Hematopoietic multipotent progenitor cell treated with erythropoietin and hydrocortisone succinate and interleukin-3 and kit ligand, for 8 days (in vitro differentiated cells): ENCODE measurements at regions not wholly inside any gene's neighbourhood (a gene's known extent, or its start where the extent isn't known, plus 50 kb on each side); places are given as distances from the start of the nearest gene placed in this dataset.

ENCODE experiments used
- DNase-seq: peaks from one replicate; pipeline ENCODE4 v3.0.0-alpha.2; 2015

DNA sequence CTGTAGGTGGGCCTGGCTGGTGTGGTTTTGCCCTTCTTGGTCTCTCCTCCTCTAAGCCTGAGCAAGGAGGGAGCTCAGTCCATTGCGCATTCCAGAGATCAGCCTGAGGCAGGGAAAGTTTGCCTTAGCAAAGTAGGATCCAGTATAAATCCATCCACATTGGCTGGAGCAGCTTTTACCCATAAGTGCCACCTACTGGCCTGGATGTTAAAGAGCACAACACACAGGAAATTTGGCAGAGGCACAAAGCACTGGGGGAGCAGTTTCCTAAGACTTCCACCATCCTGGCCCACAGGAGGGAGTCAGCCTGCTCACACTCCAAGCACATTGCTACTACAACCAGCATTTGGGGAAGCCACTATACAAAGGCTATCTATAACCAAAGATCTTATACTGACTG, 1124.2 kb downstream of the SLITRK1 start:
- peak; percentile 24 for DNase-seq

DNA sequence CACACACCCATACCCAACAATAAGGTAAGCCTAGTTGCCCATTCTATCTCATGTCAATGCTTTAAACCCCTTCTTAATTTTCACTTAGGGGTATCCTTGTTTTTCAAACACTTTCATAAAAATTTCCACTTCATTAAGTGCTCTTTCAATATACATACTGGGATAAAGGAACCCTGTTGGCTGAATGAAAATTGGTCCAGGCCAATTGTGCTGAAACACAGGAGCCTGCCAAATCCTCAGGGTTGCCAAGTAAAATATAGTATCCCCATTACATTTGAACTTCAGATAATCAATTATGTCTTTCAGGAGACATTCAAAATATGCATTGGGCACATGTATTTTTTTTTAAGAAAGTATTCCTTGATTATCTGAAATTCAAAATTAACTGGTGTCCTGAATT, 1131.1 kb downstream of the SLITRK1 start:
- no peak for DNase-seq

DNA sequence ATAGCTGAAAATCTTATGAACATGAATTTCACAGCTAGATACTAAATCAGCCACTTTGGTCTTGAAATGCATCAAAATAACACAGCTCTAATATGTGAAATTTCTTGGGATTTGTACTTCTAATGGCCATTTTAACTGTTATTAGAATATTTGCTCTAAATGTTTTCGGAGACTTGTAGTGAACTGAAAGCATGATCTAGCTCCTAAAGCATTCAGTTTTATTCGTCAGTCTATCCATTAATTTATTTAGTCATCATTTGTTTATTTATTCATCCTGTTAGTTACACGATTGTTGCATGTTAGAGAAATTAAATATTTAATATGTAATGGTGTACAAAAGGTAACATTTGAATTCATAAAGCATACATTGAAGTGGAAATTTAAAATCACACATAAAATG, 1132.7 kb downstream of the SLITRK1 start:
- DNase-seq = no peak

DNA sequence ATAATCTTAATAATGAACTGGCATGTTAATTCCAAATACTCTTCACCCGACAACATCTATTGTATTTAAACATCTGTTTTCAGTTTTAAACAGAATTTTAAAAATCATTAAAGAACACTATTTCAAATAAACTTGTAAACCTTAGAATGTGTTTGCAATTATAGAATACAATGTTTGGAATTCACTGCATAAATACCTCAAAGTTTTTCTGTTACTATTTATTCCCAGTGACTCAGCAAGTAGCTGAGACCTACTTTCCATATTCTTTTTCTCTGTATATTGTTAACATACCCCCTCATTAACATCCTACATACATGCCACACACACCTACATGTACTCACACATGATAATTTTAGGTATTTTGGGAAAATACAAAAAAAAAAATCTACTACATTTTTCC, 1134.3 kb downstream of the SLITRK1 start:
- no peak for DNase-seq

DNA sequence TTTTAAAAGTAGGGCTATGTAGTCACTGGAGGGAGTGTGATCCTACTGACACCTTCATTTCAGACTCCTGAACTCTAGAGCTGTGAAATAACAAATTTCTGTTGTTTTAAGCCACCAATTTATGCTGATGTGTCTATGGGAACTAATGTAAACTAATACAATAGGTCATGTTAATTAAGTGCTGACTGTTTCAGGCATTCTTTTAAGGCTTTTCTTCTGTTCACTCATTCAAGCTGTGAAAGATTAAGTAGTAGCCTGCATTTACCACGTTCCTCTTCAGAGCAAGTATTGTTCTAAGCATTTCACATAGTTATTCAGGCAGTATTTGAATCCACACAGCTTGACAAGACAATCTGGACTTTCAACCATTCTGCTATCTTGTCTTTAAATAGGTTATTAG, 1135.0 kb downstream of the SLITRK1 start:
- no peak for DNase-seq

DNA sequence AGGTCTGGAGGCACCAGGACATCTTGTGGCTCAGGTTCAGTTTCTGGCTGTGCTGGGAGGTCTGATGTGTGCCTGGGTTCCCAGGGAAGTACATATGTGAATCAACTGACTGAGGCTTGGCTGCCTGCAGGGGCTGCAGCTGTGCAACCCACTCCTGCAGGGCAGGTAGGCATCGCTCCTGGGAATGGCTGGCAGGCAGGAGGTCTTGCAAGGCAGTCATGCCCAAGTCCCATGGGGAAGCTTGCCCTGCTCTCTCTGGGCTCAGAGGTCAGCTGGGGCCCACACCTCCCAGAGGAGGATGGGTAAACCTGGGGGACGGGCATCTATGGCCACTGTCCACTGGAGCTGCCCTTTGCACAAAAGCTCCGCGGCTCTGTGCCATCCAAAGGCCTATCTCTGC, 1141.8 kb downstream of the SLITRK1 start:
- no peak for DNase-seq

DNA sequence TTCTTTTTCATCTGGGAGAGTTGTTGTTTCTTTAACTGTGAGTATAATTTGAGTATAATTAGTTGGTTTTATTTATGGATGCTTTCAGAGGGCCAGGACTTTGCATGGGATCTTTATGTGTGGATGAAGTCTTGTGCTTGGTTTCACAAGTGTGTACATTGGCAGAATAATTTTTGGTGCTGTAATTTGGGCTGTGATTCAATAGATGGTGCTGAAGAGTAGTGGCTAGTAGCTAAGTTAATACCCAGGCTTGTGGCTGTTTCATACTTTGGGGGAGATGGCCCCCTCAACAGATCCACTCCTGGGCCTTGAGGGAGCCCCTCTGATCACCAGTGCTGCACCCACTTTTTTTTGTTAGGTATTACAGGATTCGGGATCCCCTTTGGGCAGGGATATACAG, 1142.4 kb downstream of the SLITRK1 start:
- no peak for DNase-seq

DNA sequence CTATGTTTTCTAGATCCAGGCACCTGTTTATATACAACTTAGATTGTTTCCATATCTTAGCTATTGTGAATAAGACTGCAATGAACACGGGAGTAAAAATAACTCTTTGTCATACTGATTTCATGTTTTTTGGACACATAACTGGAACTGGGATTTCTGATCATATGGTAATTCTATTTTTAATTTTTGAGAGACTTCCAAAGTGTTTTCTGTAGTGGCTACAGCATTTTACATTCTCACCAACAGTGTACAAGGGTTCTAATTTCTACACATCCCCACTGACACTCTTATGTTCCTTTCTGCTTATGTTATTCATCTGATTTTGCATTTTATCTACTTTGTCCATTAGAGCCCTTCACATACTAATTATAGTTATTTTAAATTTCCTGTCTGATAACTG, 1152.9 kb downstream of the SLITRK1 start:
- no peak for DNase-seq

DNA sequence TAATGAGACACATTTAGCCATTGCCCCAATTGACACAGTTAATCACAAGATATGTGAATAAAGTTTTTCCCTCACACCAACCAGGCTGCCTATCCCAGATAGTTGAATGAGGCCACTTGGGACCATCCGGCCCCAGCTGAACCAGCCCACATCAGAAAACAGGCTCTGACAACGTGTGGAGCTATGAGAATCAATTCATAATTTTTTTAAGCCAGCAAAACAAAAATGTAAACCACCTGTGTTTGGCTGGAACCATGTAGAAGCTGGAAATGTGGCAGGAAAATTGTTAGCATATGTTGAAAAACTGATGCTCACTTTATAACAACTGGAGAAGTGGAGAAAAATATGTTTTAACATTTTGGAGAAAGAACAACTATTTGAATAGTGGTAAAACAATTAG, 1161.3 kb downstream of the SLITRK1 start:
- DNase-seq = no peak

DNA sequence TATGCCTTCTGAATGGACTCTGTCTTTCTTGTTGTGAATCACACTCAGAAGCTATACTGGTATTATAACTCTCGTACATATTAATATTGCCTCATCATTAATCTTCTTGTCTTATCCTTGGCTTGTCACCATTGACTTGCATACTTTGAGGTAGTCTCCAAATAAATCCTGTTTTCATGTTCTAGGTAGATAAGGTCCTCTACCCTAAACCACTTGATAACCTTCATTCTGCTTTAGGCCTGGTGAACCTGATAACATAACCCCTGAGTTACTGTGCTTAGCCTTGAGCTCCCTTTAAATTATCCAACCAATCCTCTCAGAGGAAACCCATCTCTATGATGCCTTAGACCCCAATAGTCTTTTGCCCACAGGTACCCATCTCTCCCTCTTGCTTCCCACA, 1162.3 kb downstream of the SLITRK1 start:
- DNase-seq = no peak

DNA sequence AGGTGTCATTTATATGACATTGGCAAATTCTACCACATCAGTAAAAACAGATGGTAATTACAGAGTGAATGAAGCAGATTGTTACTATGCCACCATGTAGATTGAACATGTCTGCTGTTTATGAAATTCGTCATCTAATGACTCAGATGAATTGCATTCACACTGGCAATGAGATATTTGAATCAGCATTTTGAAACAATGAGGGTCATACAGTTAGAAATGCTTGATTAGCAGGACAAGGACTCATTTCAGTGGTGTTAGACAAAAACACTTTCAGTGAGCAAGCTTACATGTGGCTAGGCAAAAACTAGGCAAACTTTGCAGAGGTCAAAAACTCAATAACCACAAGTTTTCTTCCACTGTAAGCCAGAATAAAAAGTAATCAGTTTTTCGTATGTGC, 1165.0 kb downstream of the SLITRK1 start:
- no peak for DNase-seq

DNA sequence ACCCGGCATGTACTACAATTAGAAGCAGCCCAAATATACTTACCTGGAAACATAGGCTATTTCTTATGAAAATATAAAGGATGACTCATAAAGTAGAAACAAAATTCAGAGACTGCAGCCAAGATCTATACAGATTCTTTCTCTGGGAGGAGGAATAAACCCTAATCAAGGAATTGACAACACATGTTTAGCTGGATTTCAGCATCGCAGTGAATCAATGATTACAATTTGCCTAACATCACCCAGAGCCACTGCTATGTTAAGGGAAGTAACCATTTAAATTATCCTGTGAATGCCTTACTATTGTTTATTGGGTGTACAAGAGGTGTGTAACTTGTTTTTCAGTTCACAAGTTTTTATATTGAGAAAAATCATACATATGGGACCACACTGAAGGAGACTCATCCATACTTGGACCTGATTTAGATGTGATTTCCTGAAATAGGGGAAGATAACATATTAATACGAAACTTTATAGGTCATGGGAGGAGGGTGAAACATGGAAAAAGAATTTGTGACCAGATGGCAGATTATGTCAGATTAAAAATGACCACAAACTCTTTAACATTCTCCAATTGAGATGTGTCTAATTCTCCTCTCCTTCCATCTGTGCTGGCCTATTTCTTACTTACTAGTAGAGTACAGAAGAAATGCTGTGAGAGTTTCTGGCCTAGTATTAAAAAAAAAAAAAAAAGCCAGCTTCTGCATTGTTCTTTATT, 1168.4 kb downstream of the SLITRK1 start:
- DNase-seq = no peak

DNA sequence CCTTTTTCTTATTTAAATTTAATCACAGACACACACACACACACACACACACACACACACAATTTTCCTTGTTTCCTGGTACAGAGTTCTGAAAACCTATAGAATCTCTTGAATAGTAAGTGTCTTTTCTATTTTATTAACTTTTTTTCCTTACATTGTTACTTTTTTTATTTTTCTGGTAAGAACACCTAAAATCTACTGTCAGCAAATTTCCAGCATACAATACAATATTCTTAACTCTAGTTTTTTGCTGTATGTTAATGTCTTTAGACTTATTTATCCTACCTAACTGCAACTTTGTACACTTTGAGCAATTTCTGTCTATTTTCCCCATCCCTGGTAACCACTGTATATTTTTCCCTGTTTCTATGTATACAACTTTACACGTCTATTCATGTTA, 1179.8 kb downstream of the SLITRK1 start:
- no peak for DNase-seq

DNA sequence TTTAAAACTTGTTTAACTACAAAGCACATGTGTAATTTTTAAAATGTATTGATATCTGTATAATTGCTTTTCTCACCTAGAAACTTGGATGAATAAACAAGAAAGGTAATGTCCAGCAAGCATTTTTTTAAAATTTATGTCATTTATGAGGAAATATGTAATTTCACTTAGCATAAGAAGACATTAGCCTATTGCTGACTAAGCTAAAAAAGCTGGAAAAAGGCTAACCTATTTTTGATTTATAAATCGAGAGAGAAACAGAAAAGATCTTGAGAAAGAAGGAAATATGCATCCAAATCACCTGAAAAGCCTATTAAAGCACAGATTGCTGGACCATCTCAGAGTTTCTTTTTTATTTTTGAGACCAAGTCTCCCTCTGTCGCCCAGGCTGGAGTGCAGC, 1181.3 kb downstream of the SLITRK1 start:
- no peak for DNase-seq

DNA sequence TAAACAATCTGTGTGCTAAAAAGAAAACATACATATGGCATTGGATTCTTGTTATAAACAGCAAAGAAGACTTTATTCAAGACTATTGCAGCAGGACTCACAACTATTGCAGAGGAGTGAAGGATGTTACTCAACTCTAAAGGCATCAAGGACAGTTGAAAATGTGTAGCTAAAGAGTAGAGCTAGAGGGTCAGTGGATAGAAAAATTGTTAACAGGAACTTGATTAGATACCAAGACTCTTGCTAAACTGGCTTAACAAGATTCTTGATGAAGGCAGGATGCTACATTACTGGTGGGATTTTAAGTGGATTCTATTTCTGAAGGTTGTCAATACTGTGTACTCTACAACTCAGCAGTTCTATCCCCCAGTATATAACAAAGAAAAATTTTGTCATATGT, 1183.3 kb downstream of the SLITRK1 start:
- DNase-seq = no peak

DNA sequence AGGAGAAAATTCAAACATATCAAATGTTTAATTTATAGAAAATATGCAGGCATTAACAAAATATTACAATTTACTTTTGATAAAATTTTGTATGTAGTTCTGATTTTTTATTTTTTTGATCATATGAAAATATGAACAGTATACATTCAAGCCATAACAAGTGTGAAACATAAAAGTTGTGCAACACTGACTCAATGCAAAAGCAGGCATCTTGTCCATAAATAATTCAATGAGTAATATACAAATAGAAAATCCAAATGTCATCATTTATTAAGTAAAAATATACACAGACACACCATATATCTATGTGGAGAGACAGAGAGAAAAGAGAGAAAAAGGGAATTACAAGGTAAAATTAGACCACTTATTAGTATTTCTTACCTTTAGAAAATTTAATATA, 1183.9 kb downstream of the SLITRK1 start:
- no peak for DNase-seq

DNA sequence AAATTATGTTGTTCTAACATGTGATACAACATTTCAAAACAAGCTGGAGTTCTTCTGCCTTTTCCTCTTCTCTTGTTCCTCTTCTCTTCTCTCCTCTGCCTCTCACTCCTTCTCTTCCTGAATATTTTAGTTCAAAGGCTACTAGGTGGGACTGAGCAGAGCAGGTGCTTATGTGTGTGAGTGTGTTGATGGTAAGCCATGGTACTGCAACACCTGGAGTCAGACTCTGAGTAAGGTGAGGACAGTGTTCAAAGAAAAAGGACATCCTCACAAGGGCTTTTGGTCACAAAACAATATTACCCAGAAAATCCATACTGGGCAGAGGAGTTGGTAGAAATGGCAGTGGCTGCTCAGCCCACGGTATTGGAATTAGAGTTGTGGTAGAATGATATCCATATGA, 1188.7 kb downstream of the SLITRK1 start:
- no peak for DNase-seq

DNA sequence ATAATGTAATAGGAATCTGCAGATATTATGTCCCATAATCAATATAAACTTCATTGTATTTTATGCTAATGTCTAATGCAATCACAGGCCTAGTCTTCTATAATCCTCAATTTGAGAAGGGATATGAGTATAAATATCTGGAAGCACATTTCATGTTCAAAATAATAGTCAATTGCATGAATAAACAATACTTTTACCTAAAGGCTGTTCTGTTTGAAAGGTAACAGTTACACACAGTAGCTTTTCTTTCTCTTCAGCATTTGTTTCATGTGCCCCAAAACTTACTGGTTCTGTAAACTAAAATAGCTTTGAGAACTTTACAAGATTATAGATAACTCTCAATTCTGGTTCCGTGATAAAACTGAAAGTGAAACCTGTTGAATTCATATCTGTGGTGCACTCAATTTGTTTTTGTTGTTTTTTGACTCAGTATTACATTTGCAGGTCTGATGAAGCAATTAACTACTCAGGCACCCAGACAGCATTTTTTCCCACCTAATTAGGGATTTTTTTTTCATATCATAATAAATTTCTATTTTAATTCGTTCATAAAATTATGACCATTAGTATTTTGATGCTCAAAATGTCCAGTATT, 1193.8 kb downstream of the SLITRK1 start:
- peak; percentile 34 for DNase-seq

DNA sequence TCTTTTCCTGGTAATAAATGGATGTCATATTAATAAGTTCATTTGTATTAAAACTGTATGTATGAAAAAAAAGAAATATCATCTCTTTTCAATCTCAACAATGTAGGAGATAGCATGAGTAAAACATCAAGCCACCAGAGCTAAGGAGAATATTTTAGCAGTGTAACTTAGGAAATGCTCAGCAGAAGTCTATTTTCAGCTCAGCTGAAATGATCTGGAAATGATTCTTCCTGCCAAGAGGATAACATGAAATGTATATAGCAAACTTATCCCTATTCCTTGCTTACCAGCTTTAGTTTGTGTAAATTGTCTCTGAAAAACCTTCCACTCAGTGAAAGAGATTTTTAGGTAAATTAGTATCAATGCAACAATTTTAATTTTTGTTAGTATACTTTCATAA, 1194.4 kb downstream of the SLITRK1 start:
- DNase-seq = no peak

DNA sequence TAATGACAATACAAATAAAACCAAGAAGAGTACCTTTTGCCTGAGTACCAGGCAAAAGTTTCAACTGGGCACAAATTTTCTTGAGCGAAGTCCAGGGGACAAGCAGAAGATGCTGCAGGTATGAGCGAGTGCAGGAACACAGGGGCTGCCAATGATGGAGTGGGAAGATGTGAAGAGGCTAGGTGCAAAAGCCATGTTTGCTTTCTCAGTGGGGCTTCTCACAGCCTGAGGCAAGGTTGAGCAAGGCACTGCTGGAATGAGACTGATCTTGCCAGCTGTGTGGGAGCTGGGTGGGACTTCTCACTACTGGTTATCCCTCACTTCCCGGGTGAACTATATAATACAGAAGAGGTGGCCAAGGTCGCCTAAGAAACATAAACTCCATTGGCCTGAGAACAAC, 1200.7 kb downstream of the SLITRK1 start:
- no peak for DNase-seq

DNA sequence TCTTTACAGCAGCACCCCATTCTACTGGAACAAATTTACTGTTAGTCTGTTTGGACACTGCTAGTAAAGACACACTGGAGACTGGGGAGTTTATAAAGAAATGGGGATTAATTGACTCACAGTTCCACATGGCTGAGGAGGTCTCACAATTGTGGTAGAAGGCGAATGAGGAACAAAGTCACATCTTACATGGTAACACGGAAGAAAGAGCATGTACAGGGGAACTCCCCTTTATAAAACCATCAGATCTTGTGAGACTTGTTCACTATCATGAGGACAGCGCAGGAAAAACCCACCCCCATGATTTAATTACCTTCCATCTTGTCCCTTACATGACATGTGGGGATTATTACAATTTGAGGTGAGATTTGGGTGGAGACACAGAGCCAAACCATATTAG, 1204.2 kb downstream of the SLITRK1 start:
- DNase-seq = no peak

DNA sequence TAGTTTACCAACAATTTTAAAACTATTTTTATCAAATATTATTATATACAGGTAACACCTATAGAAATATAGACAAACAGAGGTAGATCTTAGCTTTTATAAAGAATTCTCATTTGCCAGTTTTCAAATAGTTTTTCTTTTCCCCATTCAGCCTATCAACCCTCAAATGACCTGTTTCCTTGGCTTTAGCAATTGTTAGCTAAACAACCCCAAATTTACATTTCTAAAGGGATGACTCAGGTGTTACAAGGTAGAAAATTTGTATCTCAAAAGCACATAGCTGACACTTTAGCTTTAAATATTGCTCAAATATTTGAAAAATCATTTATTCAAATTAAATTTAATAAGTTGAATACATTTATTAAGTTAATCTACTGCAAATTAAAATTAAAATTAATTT, 1207.2 kb downstream of the SLITRK1 start:
- DNase-seq = no peak

DNA sequence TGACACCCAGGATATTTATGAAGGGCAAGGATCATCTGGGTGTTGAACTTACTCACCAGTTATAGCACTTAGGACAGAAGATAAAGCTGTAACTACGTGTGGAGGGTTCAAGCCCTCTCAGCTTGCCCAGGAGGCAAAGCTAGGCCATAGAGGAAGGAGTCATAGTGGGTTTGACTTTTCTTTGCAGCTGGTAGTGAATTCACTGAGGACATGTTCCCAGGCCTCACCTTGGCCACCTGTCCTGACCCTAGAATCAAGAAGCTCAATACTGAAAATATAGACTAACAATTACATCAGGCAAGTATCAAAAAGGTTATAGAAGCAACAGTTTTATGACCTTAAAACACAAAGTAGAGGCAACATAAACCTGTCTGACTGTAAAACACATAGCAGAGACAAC, 1207.7 kb downstream of the SLITRK1 start:
- DNase-seq = no peak

DNA sequence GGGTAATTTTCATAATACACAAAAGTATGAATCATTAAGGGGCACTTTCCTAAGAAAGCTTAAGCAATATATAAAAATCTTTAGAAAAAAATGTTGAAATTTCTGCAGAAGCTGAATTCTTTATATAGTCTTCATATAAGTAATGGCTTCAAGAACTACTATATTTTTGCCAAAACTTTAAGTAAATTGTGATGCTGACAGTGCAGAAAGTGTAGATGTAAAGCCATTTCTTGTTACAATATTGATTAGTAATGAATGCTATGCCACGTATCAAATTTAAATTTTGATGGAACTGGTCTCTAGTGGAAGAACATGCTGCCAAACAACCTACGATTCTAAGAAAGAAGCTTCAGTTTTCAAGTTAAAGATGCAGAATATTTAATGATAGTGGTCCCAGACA, 1210.0 kb downstream of the SLITRK1 start:
- no peak for DNase-seq

DNA sequence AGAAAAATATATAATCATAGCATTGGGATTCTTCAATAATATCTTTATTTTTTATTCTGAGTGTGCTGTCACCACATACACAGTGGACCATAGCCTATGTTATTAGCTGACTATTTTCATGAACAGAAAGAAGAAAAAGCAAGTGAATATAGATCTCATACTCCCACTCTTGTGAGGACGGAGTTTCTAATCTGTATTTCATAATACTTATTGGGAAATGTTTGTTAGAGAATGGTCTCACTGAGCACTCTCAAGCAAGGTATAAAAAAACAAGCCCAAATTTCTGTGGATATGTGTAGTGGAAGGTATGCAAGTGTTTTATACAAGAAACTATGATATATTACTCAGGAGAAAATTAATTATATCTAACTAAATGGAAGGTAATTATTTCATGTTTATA, 1218.1 kb downstream of the SLITRK1 start:
- DNase-seq = no peak
